Uterus (tissue), 2 donors: ENCODE measurements at regions not wholly inside any gene's neighbourhood (a gene's known extent, or its start where the extent isn't known, plus 50 kb on each side); places are given as distances from the start of the nearest gene placed in this dataset.

ENCODE experiments used
- POLR2A ChIP-seq, 2 donors: fragments of 450-650 bp; IDR thresholded peaks; one replicate each; pipeline ENCODE4 v1.6.1; 2016; ENCODE audit warnings: antibody characterized with exemption in 2 of 2, mild to moderate bottlenecking in 1 of 2, moderate library complexity in 1 of 2
- TF ChIP-seq, protein P1 (sequence below), 4 experiments: fragments of 200-600 bp in 2 of 4; fragments of 450-650 bp in 2 of 4; sonication (generic) in 2 of 4; IDR thresholded peaks; one replicate each; pipeline ENCODE4 v1.5.1; 2016 to 2019; ENCODE audit warnings: antibody characterized with exemption in 4 of 4, mild to moderate bottlenecking in 2 of 4, moderate library complexity in 1 of 4

DNA sequence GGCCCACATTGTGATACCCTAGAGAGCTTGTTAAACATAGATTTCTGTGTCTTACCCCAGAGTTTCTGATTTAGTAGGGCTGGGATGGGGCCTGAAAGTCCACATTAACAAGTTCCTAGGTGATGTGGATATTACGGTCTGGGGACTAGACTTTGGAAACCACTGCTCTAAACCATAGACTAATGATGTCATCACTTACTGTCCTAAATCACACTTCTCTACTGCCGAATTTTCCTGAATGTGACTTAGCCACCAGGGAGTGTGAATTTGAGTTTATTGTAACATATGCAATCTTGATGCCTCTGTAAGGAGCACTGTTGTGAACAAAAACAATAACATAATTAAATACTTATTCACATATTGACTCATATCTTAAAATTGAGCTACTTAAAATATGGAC lies 165.6 kb downstream of the BTBD3 start:
- TF ChIP-seq, protein P1, sequence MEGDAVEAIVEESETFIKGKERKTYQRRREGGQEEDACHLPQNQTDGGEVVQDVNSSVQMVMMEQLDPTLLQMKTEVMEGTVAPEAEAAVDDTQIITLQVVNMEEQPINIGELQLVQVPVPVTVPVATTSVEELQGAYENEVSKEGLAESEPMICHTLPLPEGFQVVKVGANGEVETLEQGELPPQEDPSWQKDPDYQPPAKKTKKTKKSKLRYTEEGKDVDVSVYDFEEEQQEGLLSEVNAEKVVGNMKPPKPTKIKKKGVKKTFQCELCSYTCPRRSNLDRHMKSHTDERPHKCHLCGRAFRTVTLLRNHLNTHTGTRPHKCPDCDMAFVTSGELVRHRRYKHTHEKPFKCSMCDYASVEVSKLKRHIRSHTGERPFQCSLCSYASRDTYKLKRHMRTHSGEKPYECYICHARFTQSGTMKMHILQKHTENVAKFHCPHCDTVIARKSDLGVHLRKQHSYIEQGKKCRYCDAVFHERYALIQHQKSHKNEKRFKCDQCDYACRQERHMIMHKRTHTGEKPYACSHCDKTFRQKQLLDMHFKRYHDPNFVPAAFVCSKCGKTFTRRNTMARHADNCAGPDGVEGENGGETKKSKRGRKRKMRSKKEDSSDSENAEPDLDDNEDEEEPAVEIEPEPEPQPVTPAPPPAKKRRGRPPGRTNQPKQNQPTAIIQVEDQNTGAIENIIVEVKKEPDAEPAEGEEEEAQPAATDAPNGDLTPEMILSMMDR (IDR thresholded peaks at IDR 0.05) = no peak
- TF ChIP-seq POLR2A (IDR thresholded peaks at IDR 0.05) = no peak
